ENCODE measurements at regions not wholly inside any gene's neighbourhood (a gene's known extent, or its start where the extent isn't known, plus 50 kb on each side); places are given as distances from the start of the nearest gene placed in this dataset.
A peak's percentile ranks its signal among the peaks of the same experiment; 100 is the strongest.
"Not testable (repeated sequence)": the region's sequence is repeated elsewhere in the genome, so short reads cannot be mapped to it uniquely, and the experiment has no call there.

- no peak for DNase-seq
Measured at GRCh38 chr14:89743828-89744227, 210.7 kb downstream of the EFCAB11 start.

GRCh38 chr14:89740241-89740640 lies 214.3 kb downstream of the EFCAB11 start:
- DNase-seq = no peak

- DNase-seq = no peak
Measured at GRCh38 chr14:89736881-89737280, 217.6 kb downstream of the EFCAB11 start.

- DNase-seq = no peak
Measured at GRCh38 chr14:89731396-89731933, 223.1 kb downstream of the EFCAB11 start.

GRCh38 chr14:89730687-89731086 lies 223.8 kb downstream of the EFCAB11 start:
- no peak for DNase-seq

- no peak for DNase-seq
Measured at GRCh38 chr14:89728964-89729363, 225.6 kb downstream of the EFCAB11 start.

- DNase-seq = not testable (repeated sequence)
Measured at GRCh38 chr14:89726226-89726625, 228.3 kb downstream of the EFCAB11 start.

- no peak for DNase-seq
Measured at GRCh38 chr14:89724628-89724960, 229.9 kb downstream of the EFCAB11 start.

- no peak for DNase-seq
Measured at GRCh38 chr14:89723930-89724627, 230.5 kb downstream of the EFCAB11 start.

- DNase-seq = no peak
Measured at GRCh38 chr14:89721956-89722355, 232.6 kb downstream of the EFCAB11 start.

GRCh38 chr14:89720741-89721729 lies 233.5 kb downstream of the EFCAB11 start:
- DNase-seq = no peak

- no peak for DNase-seq
Measured at GRCh38 chr14:89720076-89720687, 234.3 kb downstream of the EFCAB11 start.

- no peak for DNase-seq
Measured at GRCh38 chr14:89719366-89720075, 235.0 kb downstream of the EFCAB11 start.

GRCh38 chr14:89708982-89709625 lies 245.4 kb downstream of the EFCAB11 start:
- DNase-seq = no peak

GRCh38 chr14:89707086-89707485 lies 247.4 kb downstream of the EFCAB11 start:
- no peak for DNase-seq

GRCh38 chr14:89702876-89703200 lies 251.7 kb downstream of the EFCAB11 start:
- DNase-seq = no peak

GRCh38 chr14:89702073-89702875 lies 252.3 kb downstream of the EFCAB11 start:
- peak in 2 of 3 experiments; percentile 47 to 90 for DNase-seq

GRCh38 chr14:89701211-89702043 lies 253.1 kb downstream of the EFCAB11 start:
- peak; percentile 89 to 95 (median 94) for DNase-seq

GRCh38 chr14:89700801-89701200 lies 253.7 kb downstream of the EFCAB11 start:
- peak in 2 of 3 experiments; percentile 66 for DNase-seq

GRCh38 chr14:89699071-89699470 lies 255.5 kb downstream of the EFCAB11 start:
- no peak for DNase-seq
